ENCODE measurements at regions not wholly inside any gene's neighbourhood (a gene's known extent, or its start where the extent isn't known, plus 50 kb on each side); places are given as distances from the start of the nearest gene placed in this dataset.

DNA sequence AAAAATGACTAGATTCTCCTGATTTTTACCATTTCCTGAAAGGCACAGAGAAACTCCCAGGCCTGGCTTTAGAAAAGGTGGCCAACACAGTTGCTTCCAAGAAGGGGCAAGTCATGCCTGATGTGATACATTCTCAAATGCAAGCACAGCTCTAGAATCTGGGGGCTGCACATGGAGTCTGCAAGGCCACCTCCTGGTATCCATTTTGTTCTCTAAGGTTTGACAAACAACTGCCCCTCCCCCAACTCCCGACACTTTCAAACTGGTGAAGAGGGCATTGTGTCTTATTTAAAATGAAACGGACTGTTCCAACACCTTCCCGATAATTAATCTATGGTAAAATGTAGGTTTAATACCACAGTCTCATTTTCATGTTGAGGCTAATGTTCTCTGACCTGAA lies 220.2 kb upstream of the CEP162 start:
- TF ChIP-seq CEBPB (tag; IDR thresholded peaks at IDR 0.05) (no peak), CTCF (IDR thresholded peaks at IDR 0.05 in 2 of 3, conservative IDR thresholded peaks at IDR 0.05 in 1 of 3; ENCODE audit: insufficient read depth in 2 of 3, low read depth in 1 of 3, low read length in 3 of 3) (no peak), CHD1 (IDR thresholded peaks at IDR 0.05; ENCODE audit: low read length) (no peak), ZBTB11 (CRISPR knock-in tag; IDR thresholded peaks at IDR 0.05) (no peak)

Data from K562 (cell line).